ENCODE measurements at regions not wholly inside any gene's neighbourhood (a gene's known extent, or its start where the extent isn't known, plus 50 kb on each side); places are given as distances from the start of the nearest gene placed in this dataset.
"Not testable (repeated sequence)": the region's sequence is repeated elsewhere in the genome, so short reads cannot be mapped to it uniquely, and the experiment has no call there.

GRCh38 chr1:112105557-112105956 lies 116.1 kb upstream of the KCND3 start:
- H3K4me3 ChIP-seq (ENCODE audit: low read length) = no peak overlapping the region
- no peak overlapping the region for H3K9ac ChIP-seq (ENCODE audit: low read depth, low read length)
- H3K9me3 ChIP-seq (ENCODE audit: insufficient read depth, low read depth, low read length) = no peaks in the 10 kb centered on the region
- H3K27me3 ChIP-seq (ENCODE audit: insufficient read depth, low read length) = no peaks in the 10 kb centered on the region
- no peaks in the 10 kb centered on the region for H3K4me1 ChIP-seq (ENCODE audit: insufficient read depth, low read length)
- no peak overlapping the region for H3K27ac ChIP-seq (ENCODE audit: low read length)
- H3K36me3 ChIP-seq (ENCODE audit: insufficient read depth, low read depth, low read length) = no peaks in the 10 kb centered on the region

- no peak overlapping the region for H3K9ac ChIP-seq (ENCODE audit: low read depth, low read length)
- no peaks in the 10 kb centered on the region for H3K9me3 ChIP-seq (ENCODE audit: insufficient read depth, low read depth, low read length)
- H3K27me3 ChIP-seq (ENCODE audit: insufficient read depth, low read length) = no peaks in the 10 kb centered on the region
- no peak overlapping the region for H3K27ac ChIP-seq (ENCODE audit: low read length)
- H3K4me1 ChIP-seq (ENCODE audit: insufficient read depth, low read length) = no peaks in the 10 kb centered on the region
- no peaks in the 10 kb centered on the region for H3K36me3 ChIP-seq (ENCODE audit: insufficient read depth, low read depth, low read length)
- no peak overlapping the region for H3K4me3 ChIP-seq (ENCODE audit: low read length)
These were observed 120.6 kb upstream of the KCND3 start for GRCh38 chr1:112110031-112110430.

GRCh38 chr1:112111734-112112133 lies 122.3 kb upstream of the KCND3 start:
- H3K9me3 ChIP-seq (ENCODE audit: insufficient read depth, low read depth, low read length) = no peaks in the 10 kb centered on the region
- no peak overlapping the region for H3K4me3 ChIP-seq (ENCODE audit: low read length)
- H3K9ac ChIP-seq (ENCODE audit: low read depth, low read length) = no peak overlapping the region
- H3K36me3 ChIP-seq (ENCODE audit: insufficient read depth, low read depth, low read length) = no peaks in the 10 kb centered on the region
- no peaks in the 10 kb centered on the region for H3K4me1 ChIP-seq (ENCODE audit: insufficient read depth, low read length)
- H3K27me3 ChIP-seq (ENCODE audit: insufficient read depth, low read length) = no peaks in the 10 kb centered on the region
- no peak overlapping the region for H3K27ac ChIP-seq (ENCODE audit: low read length)

GRCh38 chr1:112114540-112114939 lies 125.1 kb upstream of the KCND3 start:
- Histone ChIP-seq H3K27ac (ENCODE audit: low read length) (no peak overlapping the region), H3K9ac (ENCODE audit: low read depth, low read length) (no peak overlapping the region), H3K9me3 (ENCODE audit: insufficient read depth, low read depth, low read length) (no peaks in the 10 kb centered on the region), H3K27me3 (ENCODE audit: insufficient read depth, low read length) (no peaks in the 10 kb centered on the region), H3K4me3 (ENCODE audit: low read length) (no peak overlapping the region), H3K4me1 (ENCODE audit: insufficient read depth, low read length) (no peaks in the 10 kb centered on the region), H3K36me3 (ENCODE audit: insufficient read depth, low read depth, low read length) (no peaks in the 10 kb centered on the region)

GRCh38 chr1:112126598-112126997 lies 137.1 kb upstream of the KCND3 start:
- no peak overlapping the region for H3K4me3 ChIP-seq (ENCODE audit: low read length)
- H3K9ac ChIP-seq (ENCODE audit: low read depth, low read length) = no peak overlapping the region
- H3K4me1 ChIP-seq (ENCODE audit: insufficient read depth, low read length) = no peaks in the 10 kb centered on the region
- H3K36me3 ChIP-seq (ENCODE audit: insufficient read depth, low read depth, low read length) = no peaks in the 10 kb centered on the region
- H3K27me3 ChIP-seq (ENCODE audit: insufficient read depth, low read length) = no peaks in the 10 kb centered on the region
- H3K27ac ChIP-seq (ENCODE audit: low read length) = no peak overlapping the region
- H3K9me3 ChIP-seq (ENCODE audit: insufficient read depth, low read depth, low read length) = no peaks in the 10 kb centered on the region

GRCh38 chr1:112127606-112128005 lies 138.1 kb upstream of the KCND3 start:
- not testable (repeated sequence) for H3K36me3 ChIP-seq (ENCODE audit: insufficient read depth, low read depth, low read length); H3K27me3 ChIP-seq (ENCODE audit: insufficient read depth, low read length); H3K9ac ChIP-seq (ENCODE audit: low read depth, low read length); H3K4me1 ChIP-seq (ENCODE audit: insufficient read depth, low read length); H3K27ac ChIP-seq (ENCODE audit: low read length); H3K9me3 ChIP-seq (ENCODE audit: insufficient read depth, low read depth, low read length); H3K4me3 ChIP-seq (ENCODE audit: low read length)

- no peaks in the 10 kb centered on the region for H3K36me3 ChIP-seq (ENCODE audit: insufficient read depth, low read depth, low read length)
- H3K27ac ChIP-seq (ENCODE audit: low read length) = no peak overlapping the region
- H3K27me3 ChIP-seq (ENCODE audit: insufficient read depth, low read length) = peaks cover 8% of the 10 kb centered on the region; the same call in 1 of the 2 replicates
- no peaks in the 10 kb centered on the region for H3K9me3 ChIP-seq (ENCODE audit: insufficient read depth, low read depth, low read length)
- no peak overlapping the region for H3K4me3 ChIP-seq (ENCODE audit: low read length)
- no peak overlapping the region for H3K9ac ChIP-seq (ENCODE audit: low read depth, low read length)
- H3K4me1 ChIP-seq (ENCODE audit: insufficient read depth, low read length) = no peaks in the 10 kb centered on the region
These were observed 144.0 kb upstream of the KCND3 start for GRCh38 chr1:112133487-112133886.

GRCh38 chr1:112140743-112141142 lies 151.3 kb upstream of the KCND3 start:
- peaks cover 10% of the 10 kb centered on the region; the same call in 1 of the 2 replicates for H3K27me3 ChIP-seq (ENCODE audit: insufficient read depth, low read length)
- H3K9me3 ChIP-seq (ENCODE audit: insufficient read depth, low read depth, low read length) = no peaks in the 10 kb centered on the region
- H3K36me3 ChIP-seq (ENCODE audit: insufficient read depth, low read depth, low read length) = no peaks in the 10 kb centered on the region
- no peaks in the 10 kb centered on the region for H3K4me1 ChIP-seq (ENCODE audit: insufficient read depth, low read length)
- no peak overlapping the region for H3K4me3 ChIP-seq (ENCODE audit: low read length)
- H3K27ac ChIP-seq (ENCODE audit: low read length) = no peak overlapping the region
- H3K9ac ChIP-seq (ENCODE audit: low read depth, low read length) = no peak overlapping the region

GRCh38 chr1:112141301-112141700 lies 151.8 kb upstream of the KCND3 start:
- Histone ChIP-seq H3K9ac (ENCODE audit: low read depth, low read length) (no peak overlapping the region), H3K9me3 (ENCODE audit: insufficient read depth, low read depth, low read length) (no peaks in the 10 kb centered on the region), H3K4me1 (ENCODE audit: insufficient read depth, low read length) (no peaks in the 10 kb centered on the region), H3K27ac (ENCODE audit: low read length) (no peak overlapping the region), H3K4me3 (ENCODE audit: low read length) (no peak overlapping the region), H3K36me3 (ENCODE audit: insufficient read depth, low read depth, low read length) (no peaks in the 10 kb centered on the region), H3K27me3 (ENCODE audit: insufficient read depth, low read length) (peaks cover 10% of the 10 kb centered on the region; the same call in 1 of the 2 replicates)

- Histone ChIP-seq H3K4me3 (ENCODE audit: low read length) (no peak overlapping the region), H3K27me3 (ENCODE audit: insufficient read depth, low read length) (peaks cover 10% of the 10 kb centered on the region; the same call in 1 of the 2 replicates), H3K27ac (ENCODE audit: low read length) (no peak overlapping the region), H3K4me1 (ENCODE audit: insufficient read depth, low read length) (no peaks in the 10 kb centered on the region), H3K36me3 (ENCODE audit: insufficient read depth, low read depth, low read length) (no peaks in the 10 kb centered on the region), H3K9me3 (ENCODE audit: insufficient read depth, low read depth, low read length) (no peaks in the 10 kb centered on the region), H3K9ac (ENCODE audit: low read depth, low read length) (no peak overlapping the region)
These were observed 152.5 kb upstream of the KCND3 start for GRCh38 chr1:112141923-112142322.

GRCh38 chr1:112143871-112144441 lies 154.5 kb upstream of the KCND3 start:
- Histone ChIP-seq H3K9me3 (ENCODE audit: insufficient read depth, low read depth, low read length) (no peaks in the 10 kb centered on the region), H3K9ac (ENCODE audit: low read depth, low read length) (no peak overlapping the region), H3K27me3 (ENCODE audit: insufficient read depth, low read length) (no peaks in the 10 kb centered on the region; the same call in 1 of the 2 replicates), H3K4me1 (ENCODE audit: insufficient read depth, low read length) (no peaks in the 10 kb centered on the region), H3K36me3 (ENCODE audit: insufficient read depth, low read depth, low read length) (no peaks in the 10 kb centered on the region), H3K4me3 (ENCODE audit: low read length) (no peak overlapping the region), H3K27ac (ENCODE audit: low read length) (no peak overlapping the region)

- Histone ChIP-seq H3K9ac (ENCODE audit: low read depth, low read length) (no peak overlapping the region), H3K36me3 (ENCODE audit: insufficient read depth, low read depth, low read length) (no peaks in the 10 kb centered on the region), H3K27me3 (ENCODE audit: insufficient read depth, low read length) (no peaks in the 10 kb centered on the region; the same call in 1 of the 2 replicates), H3K4me3 (ENCODE audit: low read length) (no peak overlapping the region), H3K9me3 (ENCODE audit: insufficient read depth, low read depth, low read length) (no peaks in the 10 kb centered on the region), H3K4me1 (ENCODE audit: insufficient read depth, low read length) (no peaks in the 10 kb centered on the region), H3K27ac (ENCODE audit: low read length) (no peak overlapping the region)
These were observed 155.4 kb upstream of the KCND3 start for GRCh38 chr1:112144733-112145426.

All from iPS-20b (cell line).